ENCODE measurements at regions not wholly inside any gene's neighbourhood (a gene's known extent, or its start where the extent isn't known, plus 50 kb on each side); places are given as distances from the start of the nearest gene placed in this dataset.
A peak's percentile ranks its signal among the peaks of the same experiment; 100 is the strongest.
"Not testable (repeated sequence)": the region's sequence is repeated elsewhere in the genome, so short reads cannot be mapped to it uniquely, and the experiment has no call there.

GRCh38 chr6:140533526-140533925 lies 1159.1 kb upstream of the CITED2 start:
- no peak overlapping the region for H3K4me3 ChIP-seq (ENCODE audit: severe bottlenecking)
- H3K36me3 ChIP-seq (ENCODE audit: low read depth), result no peaks in the 10 kb centered on the region
- H3K27me3 ChIP-seq (ENCODE audit: insufficient read depth, poor library complexity, severe bottlenecking), result no peaks in the 10 kb centered on the region
- H3K9me3 ChIP-seq (ENCODE audit: severe bottlenecking), result peaks cover 13% of the 10 kb centered on the region
- TF ChIP-seq, protein P1, sequence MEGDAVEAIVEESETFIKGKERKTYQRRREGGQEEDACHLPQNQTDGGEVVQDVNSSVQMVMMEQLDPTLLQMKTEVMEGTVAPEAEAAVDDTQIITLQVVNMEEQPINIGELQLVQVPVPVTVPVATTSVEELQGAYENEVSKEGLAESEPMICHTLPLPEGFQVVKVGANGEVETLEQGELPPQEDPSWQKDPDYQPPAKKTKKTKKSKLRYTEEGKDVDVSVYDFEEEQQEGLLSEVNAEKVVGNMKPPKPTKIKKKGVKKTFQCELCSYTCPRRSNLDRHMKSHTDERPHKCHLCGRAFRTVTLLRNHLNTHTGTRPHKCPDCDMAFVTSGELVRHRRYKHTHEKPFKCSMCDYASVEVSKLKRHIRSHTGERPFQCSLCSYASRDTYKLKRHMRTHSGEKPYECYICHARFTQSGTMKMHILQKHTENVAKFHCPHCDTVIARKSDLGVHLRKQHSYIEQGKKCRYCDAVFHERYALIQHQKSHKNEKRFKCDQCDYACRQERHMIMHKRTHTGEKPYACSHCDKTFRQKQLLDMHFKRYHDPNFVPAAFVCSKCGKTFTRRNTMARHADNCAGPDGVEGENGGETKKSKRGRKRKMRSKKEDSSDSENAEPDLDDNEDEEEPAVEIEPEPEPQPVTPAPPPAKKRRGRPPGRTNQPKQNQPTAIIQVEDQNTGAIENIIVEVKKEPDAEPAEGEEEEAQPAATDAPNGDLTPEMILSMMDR (IDR thresholded peaks at IDR 0.05; ENCODE audit: poor library complexity, severe bottlenecking), result no peak
- DNase-seq (ENCODE audit: low spot score) (no peak), ATAC-seq (ENCODE audit: low read depth) (no peak)
- no peak overlapping the region for H3K27ac ChIP-seq (ENCODE audit: poor library complexity, severe bottlenecking)
- peaks cover 16% of the 10 kb centered on the region for H3K4me1 ChIP-seq (ENCODE audit: insufficient read depth, poor library complexity, severe bottlenecking)

DNA sequence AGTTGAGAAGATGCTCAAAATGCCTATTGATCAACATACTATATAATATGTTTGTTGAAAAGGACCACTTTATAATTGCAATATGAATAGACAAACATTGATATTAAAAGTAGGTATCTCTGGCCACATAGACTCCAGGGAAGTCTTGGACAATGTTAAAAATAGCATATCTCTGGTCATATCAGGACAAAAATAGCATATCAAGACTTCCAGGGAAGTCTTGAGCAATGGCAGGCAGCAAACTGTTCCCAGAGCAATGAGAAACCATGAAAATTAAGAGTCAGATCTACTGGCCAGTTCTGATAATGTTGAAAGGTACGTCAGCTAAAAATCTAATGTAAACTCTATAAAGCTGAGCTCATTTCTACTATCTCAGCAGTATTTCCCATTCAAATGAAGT lies 1130.3 kb upstream of the CITED2 start:
- Histone ChIP-seq H3K36me3 (ENCODE audit: low read depth) (no peaks in the 10 kb centered on the region), H3K9me3 (ENCODE audit: severe bottlenecking) (no peaks in the 10 kb centered on the region), H3K27ac (ENCODE audit: poor library complexity, severe bottlenecking) (no peak overlapping the region), H3K4me1 (ENCODE audit: insufficient read depth, poor library complexity, severe bottlenecking) (no peaks in the 10 kb centered on the region), H3K4me3 (ENCODE audit: severe bottlenecking) (no peak overlapping the region), H3K27me3 (ENCODE audit: insufficient read depth, poor library complexity, severe bottlenecking) (no peaks in the 10 kb centered on the region)
- DNase-seq (ENCODE audit: low spot score) (no peak), ATAC-seq (ENCODE audit: low read depth) (no peak)
- TF ChIP-seq, protein P1 (IDR thresholded peaks at IDR 0.05; ENCODE audit: poor library complexity, severe bottlenecking), result no peak

GRCh38 chr6:140500849-140501248 lies 1126.4 kb upstream of the CITED2 start:
- H3K27ac ChIP-seq (ENCODE audit: poor library complexity, severe bottlenecking), result no peak overlapping the region
- peaks cover 2% of the 10 kb centered on the region for H3K9me3 ChIP-seq (ENCODE audit: severe bottlenecking)
- no peak overlapping the region for H3K4me3 ChIP-seq (ENCODE audit: severe bottlenecking)
- ATAC-seq (ENCODE audit: low read depth) (no peak), DNase-seq (ENCODE audit: low spot score) (no peak)
- H3K36me3 ChIP-seq (ENCODE audit: low read depth), result no peaks in the 10 kb centered on the region
- H3K27me3 ChIP-seq (ENCODE audit: insufficient read depth, poor library complexity, severe bottlenecking), result no peaks in the 10 kb centered on the region
- TF ChIP-seq, protein P1 (IDR thresholded peaks at IDR 0.05; ENCODE audit: poor library complexity, severe bottlenecking), result no peak
- H3K4me1 ChIP-seq (ENCODE audit: insufficient read depth, poor library complexity, severe bottlenecking), result peaks cover 6% of the 10 kb centered on the region

GRCh38 chr6:140499607-140500006 lies 1125.2 kb upstream of the CITED2 start:
- no peak for ATAC-seq (ENCODE audit: low read depth)
- H3K4me3 ChIP-seq (ENCODE audit: severe bottlenecking), result no peak overlapping the region
- H3K9me3 ChIP-seq (ENCODE audit: severe bottlenecking), result peaks cover 2% of the 10 kb centered on the region
- no peak overlapping the region for H3K27ac ChIP-seq (ENCODE audit: poor library complexity, severe bottlenecking)
- TF ChIP-seq, protein P1 (IDR thresholded peaks at IDR 0.05; ENCODE audit: poor library complexity, severe bottlenecking), result no peak
- H3K4me1 ChIP-seq (ENCODE audit: insufficient read depth, poor library complexity, severe bottlenecking), result peaks cover 15% of the 10 kb centered on the region
- no peaks in the 10 kb centered on the region for H3K27me3 ChIP-seq (ENCODE audit: insufficient read depth, poor library complexity, severe bottlenecking)
- DNase-seq (ENCODE audit: low spot score), result no peak
- no peaks in the 10 kb centered on the region for H3K36me3 ChIP-seq (ENCODE audit: low read depth)

DNA sequence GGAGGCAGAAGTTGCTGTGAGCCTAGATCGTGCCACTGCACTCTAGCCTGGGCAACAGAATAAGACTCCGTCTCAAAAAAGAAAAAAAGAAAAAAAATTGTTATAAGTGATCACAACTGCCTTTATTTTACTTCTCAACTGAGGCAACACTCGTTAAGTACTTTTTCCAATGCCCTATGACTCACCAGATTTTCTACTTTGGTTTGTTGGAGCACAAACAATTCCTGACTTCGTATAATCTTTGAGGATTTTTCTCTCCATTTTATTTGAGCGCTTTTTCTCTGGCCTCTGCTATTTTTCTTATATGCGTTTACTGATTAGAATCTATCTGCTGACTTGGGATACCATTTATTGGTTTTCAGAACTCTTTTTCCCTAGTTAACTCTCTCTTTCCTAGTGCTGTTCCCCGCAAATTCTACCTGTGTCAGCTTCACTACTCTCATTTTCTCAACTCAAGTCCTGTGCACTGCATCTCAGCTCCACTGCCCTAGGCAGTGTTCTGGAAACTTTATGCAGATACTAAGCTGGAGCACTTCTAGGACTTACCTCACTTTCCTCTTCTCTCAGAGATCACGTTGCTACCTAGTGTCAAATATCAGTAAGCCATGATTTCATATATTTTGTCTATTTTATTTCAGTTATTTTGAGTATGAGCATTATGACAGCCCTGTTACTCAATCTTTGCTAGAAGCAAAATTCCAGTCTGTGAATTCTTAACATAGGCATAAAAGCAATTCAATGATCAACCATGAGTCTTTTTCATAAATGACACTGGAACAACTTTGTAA lies 1120.1 kb upstream of the CITED2 start:
- Histone ChIP-seq H3K27me3 (ENCODE audit: insufficient read depth, poor library complexity, severe bottlenecking) (no peaks in the 10 kb centered on the region), H3K27ac (ENCODE audit: poor library complexity, severe bottlenecking) (peak overlapping the region; percentile 19), H3K4me3 (ENCODE audit: severe bottlenecking) (no peak overlapping the region), H3K4me1 (ENCODE audit: insufficient read depth, poor library complexity, severe bottlenecking) (peaks cover 29% of the 10 kb centered on the region), H3K9me3 (ENCODE audit: severe bottlenecking) (peaks cover 9% of the 10 kb centered on the region), H3K36me3 (ENCODE audit: low read depth) (no peaks in the 10 kb centered on the region)
- ATAC-seq (ENCODE audit: low read depth) (peak; percentile 44; the same call in 2 of the 3 replicates), DNase-seq (ENCODE audit: low spot score) (no peak)
- TF ChIP-seq, protein P1 (IDR thresholded peaks at IDR 0.05; ENCODE audit: poor library complexity, severe bottlenecking), result no peak

DNA sequence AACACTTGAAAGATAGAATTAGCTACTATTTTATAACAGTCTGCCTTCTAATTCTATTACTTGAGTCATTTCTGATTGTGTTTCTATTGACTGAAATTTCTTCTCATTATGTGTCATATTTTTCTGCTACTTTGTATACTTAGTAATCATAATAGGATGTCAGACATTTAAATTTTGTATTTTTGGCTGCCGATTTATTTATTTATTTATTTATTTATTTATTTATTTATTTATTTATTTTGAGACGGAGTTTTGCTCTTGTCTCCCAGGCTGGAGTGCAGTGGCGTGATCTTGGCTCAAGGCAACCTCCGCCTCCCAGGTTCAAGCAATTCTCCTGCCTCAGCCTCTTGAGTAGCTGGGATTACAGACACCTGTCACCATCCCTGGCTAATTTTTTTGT lies 1119.0 kb upstream of the CITED2 start:
- peaks cover 24% of the 10 kb centered on the region for H3K4me1 ChIP-seq (ENCODE audit: insufficient read depth, poor library complexity, severe bottlenecking)
- not testable (repeated sequence) for H3K36me3 ChIP-seq (ENCODE audit: low read depth); H3K27me3 ChIP-seq (ENCODE audit: insufficient read depth, poor library complexity, severe bottlenecking); DNase-seq (ENCODE audit: low spot score); H3K4me3 ChIP-seq (ENCODE audit: severe bottlenecking); ATAC-seq (ENCODE audit: low read depth); H3K9me3 ChIP-seq (ENCODE audit: severe bottlenecking); H3K27ac ChIP-seq (ENCODE audit: poor library complexity, severe bottlenecking)

All from RWPE2 (cell line).